Ovary (tissue), 3 donors: ENCODE measurements at regions not wholly inside any gene's neighbourhood (a gene's known extent, or its start where the extent isn't known, plus 50 kb on each side); places are given as distances from the start of the nearest gene placed in this dataset.

Source experiments
- EP300 ChIP-seq: sonication (generic); formaldehyde crosslinking; IDR thresholded peaks from one replicate; pipeline ENCODE4 v1.6.1; 2017; ENCODE audit warnings: antibody characterized with exemption
- POLR2A ChIP-seq: fragments of 450-650 bp; IDR thresholded peaks from one replicate; pipeline ENCODE4 v1.6.1; 2017; ENCODE audit warnings: antibody characterized with exemption, mild to moderate bottlenecking, moderate library complexity
- TF ChIP-seq, protein P1 (sequence below), 3 donors: fragments of 450-650 bp in 2 of 3; fragments of 200-600 bp in 1 of 3; IDR thresholded peaks; one replicate each; pipeline versions ENCODE4 v1.5.1 to v1.8.0; 2016 to 2022; ENCODE audit warnings: antibody characterized with exemption in 3 of 3, mild to moderate bottlenecking in 1 of 3
- donor health status: DM: no; HTN: no; CAD: no.

DNA sequence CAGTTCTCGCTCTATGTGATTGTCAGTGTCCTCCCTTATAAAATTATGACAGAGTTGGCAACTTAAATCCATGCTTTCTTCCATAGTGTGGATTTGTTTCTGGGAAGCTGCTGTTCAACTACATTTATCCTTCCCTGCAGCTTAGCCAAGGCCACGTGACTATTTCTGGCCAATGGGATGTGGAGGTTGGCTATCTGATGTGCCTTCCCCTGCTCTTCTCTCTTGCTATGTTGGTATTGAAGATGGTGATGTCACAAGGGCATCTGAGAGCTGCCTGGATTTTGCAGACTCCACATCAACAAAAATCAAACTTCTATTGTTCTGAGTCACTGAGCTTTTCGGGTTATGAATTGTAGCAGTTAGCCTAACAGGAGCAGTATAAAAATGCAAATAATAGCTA is 164.9 kb upstream of the RHOBTB1 start:
- TF ChIP-seq, protein P1, sequence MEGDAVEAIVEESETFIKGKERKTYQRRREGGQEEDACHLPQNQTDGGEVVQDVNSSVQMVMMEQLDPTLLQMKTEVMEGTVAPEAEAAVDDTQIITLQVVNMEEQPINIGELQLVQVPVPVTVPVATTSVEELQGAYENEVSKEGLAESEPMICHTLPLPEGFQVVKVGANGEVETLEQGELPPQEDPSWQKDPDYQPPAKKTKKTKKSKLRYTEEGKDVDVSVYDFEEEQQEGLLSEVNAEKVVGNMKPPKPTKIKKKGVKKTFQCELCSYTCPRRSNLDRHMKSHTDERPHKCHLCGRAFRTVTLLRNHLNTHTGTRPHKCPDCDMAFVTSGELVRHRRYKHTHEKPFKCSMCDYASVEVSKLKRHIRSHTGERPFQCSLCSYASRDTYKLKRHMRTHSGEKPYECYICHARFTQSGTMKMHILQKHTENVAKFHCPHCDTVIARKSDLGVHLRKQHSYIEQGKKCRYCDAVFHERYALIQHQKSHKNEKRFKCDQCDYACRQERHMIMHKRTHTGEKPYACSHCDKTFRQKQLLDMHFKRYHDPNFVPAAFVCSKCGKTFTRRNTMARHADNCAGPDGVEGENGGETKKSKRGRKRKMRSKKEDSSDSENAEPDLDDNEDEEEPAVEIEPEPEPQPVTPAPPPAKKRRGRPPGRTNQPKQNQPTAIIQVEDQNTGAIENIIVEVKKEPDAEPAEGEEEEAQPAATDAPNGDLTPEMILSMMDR (IDR thresholded peaks at IDR 0.05): no peak
- TF ChIP-seq POLR2A: no peak
- TF ChIP-seq EP300: no peak
